OCI-LY3 (cell line): ENCODE measurements at regions not wholly inside any gene's neighbourhood (a gene's known extent, or its start where the extent isn't known, plus 50 kb on each side); places are given as distances from the start of the nearest gene placed in this dataset.
"Not testable (repeated sequence)": the region's sequence is repeated elsewhere in the genome, so short reads cannot be mapped to it uniquely, and the experiment has no call there.

Experiments
- CTCF ChIP-seq: fragments of 200-600, 300-600 bp; sonication (generic); IDR thresholded peaks from 2 replicates; pipeline ENCODE4 v1.5.1; 2014; ENCODE audit warnings: antibody characterized with exemption, low read length, low read depth
- EZH2phosphoT487 ChIP-seq: fragments of 200-600 bp; shearing (Covaris generic); IDR thresholded peaks from 2 replicates; pipeline ENCODE4 v1.6.1; 2018; ENCODE audit warnings: antibody characterized with exemption, mixed run types, low read depth

GRCh38 chr2:82987706-82988105 is 1471.4 kb downstream of the SUCLG1 start:
- TF ChIP-seq CTCF, result peak; percentile 8; the same call in 1 of the 2 replicates
- TF ChIP-seq EZH2phosphoT487, result not testable (repeated sequence)
